Naive thymus-derived CD8-positive, alpha-beta T cell (primary cell): ENCODE measurements at regions not wholly inside any gene's neighbourhood (a gene's known extent, or its start where the extent isn't known, plus 50 kb on each side); places are given as distances from the start of the nearest gene placed in this dataset.

Experiments used
- ATAC-seq, 2 donors: fragments of 150-1000 bp; cut with Tn5 transposase in 1 of 2; sonication (Bioruptor Pico), chemical (Tn5 transposase) in 1 of 2; 1 replicate in 1 of 2; 2 replicates in 1 of 2; pipeline ENCODE4 v1.10.0; 2021; ENCODE audit warnings: mild to moderate bottlenecking in 2 of 2, moderate library complexity in 2 of 2
- POLR2A ChIA-PET: fragments of 350-600 bp; sonication (Branson Sonifier 250); formaldehyde crosslinking; loops from one replicate; lab custom pipeline; 2021; ENCODE audit warnings: antibody characterized with exemption; lab: Charles Lee
- DNase-seq, 10 donors: peaks; one replicate each; pipeline versions ENCODE4 v3.0.0 to v3.0.0-alpha.2; 2020 to 2022
- H3K27ac Mint-ChIP-seq, 10 donors: one replicate each; pipeline ENCODE4 v1.8.0; 2020 to 2022; ENCODE audit warnings: mild to moderate bottlenecking in 10 of 10, mixed read lengths in 10 of 10, moderate library complexity in 4 of 10, inconsistent platforms in 1 of 10
- H3K27me3 Mint-ChIP-seq, 5 donors: one replicate each; pipeline ENCODE4 v1.8.0; 2021 to 2022; ENCODE audit warnings: mixed read lengths in 5 of 5
- H3K36me3 Mint-ChIP-seq, 3 donors: one replicate each; pipeline ENCODE4 v1.8.0; 2020 to 2022; ENCODE audit warnings: mixed read lengths in 3 of 3, mild to moderate bottlenecking in 2 of 3, inconsistent platforms in 1 of 3
- H3K4me1 Mint-ChIP-seq, 4 donors: one replicate each; pipeline ENCODE4 v1.8.0; 2021 to 2022; ENCODE audit warnings: mixed read lengths in 4 of 4
- H3K4me3 Mint-ChIP-seq, 10 donors: one replicate each; pipeline ENCODE4 v1.8.0; 2020 to 2022; ENCODE audit warnings: mild to moderate bottlenecking in 10 of 10, mixed read lengths in 10 of 10, moderate library complexity in 6 of 10, inconsistent platforms in 1 of 10
- H3K9me3 Mint-ChIP-seq, 9 donors: one replicate each; pipeline ENCODE4 v1.8.0; 2020 to 2022; ENCODE audit warnings: mixed read lengths in 9 of 9, mild to moderate bottlenecking in 3 of 9, inconsistent platforms in 1 of 9, moderate library complexity in 1 of 9

DNA sequence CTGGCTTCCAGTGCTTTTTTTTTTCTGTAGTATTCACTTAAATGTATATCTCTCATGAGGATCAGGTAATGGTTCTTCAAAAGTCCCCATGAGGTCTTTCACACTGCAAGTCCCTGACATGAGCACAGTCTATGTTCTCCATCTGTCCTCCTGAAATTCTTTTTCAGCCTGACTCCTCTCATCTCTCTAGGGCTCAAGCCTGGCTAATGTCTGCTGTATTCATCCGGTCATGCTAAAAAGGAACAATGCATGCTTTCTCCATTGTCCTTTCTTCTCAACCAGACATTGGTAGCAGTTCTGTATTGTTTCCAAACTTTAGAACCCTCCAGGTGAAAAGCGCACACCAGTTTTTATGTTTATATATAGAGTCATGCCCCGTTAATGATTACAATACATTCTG is 368.3 kb upstream of the OLFM3 start:
- no peaks in the 10 kb centered on the region for H3K27me3 Mint-ChIP-seq
- POLR2A ChIA-PET = no interaction called here

DNA sequence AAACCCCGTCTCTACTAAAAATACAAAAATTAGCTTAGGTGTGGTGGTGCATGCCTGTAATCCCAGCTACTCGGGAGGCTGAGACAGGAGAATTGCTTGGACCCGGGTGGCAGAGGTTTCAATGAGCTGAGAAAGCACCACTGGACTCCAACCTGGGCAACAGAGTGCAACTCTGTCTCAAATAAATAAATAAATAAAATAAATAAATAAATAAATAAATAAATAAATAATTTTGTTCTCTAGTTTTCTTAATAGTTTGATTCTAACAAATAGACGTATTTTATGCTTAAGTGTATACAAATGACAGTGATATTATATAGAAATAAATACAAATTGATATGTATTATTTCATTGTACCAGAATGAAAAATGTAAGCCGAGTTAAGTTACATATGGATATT is 339.9 kb upstream of the OLFM3 start:
- Mint-ChIP-seq H3K36me3 (no peaks in the 10 kb centered on the region), H3K27ac (no peak overlapping the region), H3K27me3 (no peaks in the 10 kb centered on the region), H3K4me1 (no peaks in the 10 kb centered on the region), H3K4me3 (no peak overlapping the region), H3K9me3 (peaks cover 0 to 3% (median 0%) of the 10 kb centered on the region in 9 donors)
- DNase-seq (no peak), ATAC-seq (no peak)
- POLR2A ChIA-PET = no interaction called here

More for the DNA sequence above, 368.3 kb upstream of the OLFM3 start:
- Mint-ChIP-seq H3K4me1 (no peaks in the 10 kb centered on the region), H3K4me3 (no peak overlapping the region), H3K27ac (no peak overlapping the region), H3K9me3 (peaks cover 0 to 16% (median 4%) of the 10 kb centered on the region in 9 donors), H3K36me3 (no peaks in the 10 kb centered on the region)
- ATAC-seq = no peak
- no peak for DNase-seq

DNA sequence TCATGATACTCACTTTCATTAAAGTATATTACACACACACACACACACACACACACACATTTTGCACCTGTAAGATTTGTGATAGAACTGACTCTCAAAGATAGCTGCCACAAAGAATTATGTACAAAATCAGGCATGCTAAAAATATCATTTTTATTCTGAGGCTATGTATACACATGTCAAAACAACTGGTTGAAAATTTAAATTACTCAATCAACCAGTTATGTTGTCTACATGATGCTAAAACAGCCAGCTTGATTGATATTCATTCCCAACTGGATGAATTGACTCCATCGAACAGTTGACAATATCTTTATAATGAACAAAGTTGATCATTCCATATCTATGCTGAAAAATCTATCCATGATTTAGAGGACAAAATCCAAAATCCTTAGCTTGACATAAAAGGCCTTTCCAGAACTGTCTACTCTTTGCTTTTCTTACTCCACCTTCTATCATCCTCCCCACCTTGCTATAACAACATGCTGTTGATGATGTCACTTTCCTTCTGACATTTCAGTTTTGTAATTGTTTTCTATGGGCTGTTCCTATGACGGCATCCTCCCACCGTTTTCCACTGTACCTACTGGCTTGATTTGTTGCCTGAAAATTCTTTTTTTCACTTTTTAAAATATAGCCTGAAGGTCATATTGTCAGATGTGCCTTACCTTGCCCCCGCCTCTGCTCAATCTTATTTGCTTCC is 321.5 kb upstream of the OLFM3 start:
- ATAC-seq (no peak), DNase-seq (no peak)
- Mint-ChIP-seq H3K4me3 (no peak overlapping the region), H3K27me3 (no peaks in the 10 kb centered on the region), H3K9me3 (peaks cover 0 to 19% (median 0%) of the 10 kb centered on the region in 9 donors), H3K27ac (no peak overlapping the region), H3K36me3 (no peaks in the 10 kb centered on the region), H3K4me1 (no peaks in the 10 kb centered on the region)
- POLR2A ChIA-PET = no interaction called here

DNA sequence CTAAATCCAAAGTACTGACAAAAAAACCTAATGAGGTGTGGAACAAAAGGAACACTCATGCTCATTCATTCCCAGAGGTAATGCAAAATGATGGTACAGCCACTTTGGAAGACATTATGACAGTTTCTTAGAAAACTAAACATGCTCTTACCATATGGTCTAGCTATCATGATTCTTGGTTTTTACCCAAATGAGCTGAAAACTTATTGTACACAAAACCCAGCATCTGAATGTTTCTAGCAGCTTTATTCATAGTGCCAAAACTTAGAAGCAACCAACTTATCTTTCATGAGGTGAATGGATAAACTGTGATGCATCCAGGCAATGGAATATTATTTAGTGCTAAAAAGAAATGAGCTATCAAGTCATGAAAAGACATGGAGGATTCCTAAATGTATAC is 318.4 kb upstream of the OLFM3 start:
- ATAC-seq = no peak
- Mint-ChIP-seq H3K9me3 (peaks cover 0 to 12% (median 0%) of the 10 kb centered on the region in 9 donors), H3K27ac (no peak overlapping the region), H3K27me3 (no peaks in the 10 kb centered on the region), H3K36me3 (no peaks in the 10 kb centered on the region), H3K4me3 (no peak overlapping the region), H3K4me1 (no peaks in the 10 kb centered on the region)
- no peak for DNase-seq
- POLR2A ChIA-PET = no interaction called here

DNA sequence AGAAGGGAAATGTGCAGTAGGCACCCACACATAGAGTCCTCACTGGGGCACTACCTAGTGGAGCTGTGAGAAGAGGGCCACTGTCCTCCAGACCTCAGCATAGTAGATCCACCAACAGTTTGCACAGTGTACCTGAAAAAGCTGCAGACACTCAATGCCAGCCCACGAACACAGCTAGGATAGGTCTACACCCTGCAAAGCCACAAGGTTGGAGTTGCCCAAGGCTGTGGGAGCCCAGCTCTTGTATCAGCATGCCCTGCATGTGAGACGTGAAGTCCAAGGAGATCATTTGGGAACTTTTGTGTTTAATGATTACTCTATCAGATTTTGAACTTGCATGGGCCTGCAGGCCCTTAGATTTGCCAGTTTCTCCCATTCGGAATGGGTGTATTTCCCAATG is 299.4 kb upstream of the OLFM3 start:
- POLR2A ChIA-PET = no interaction called here
- Mint-ChIP-seq H3K4me1 (no peaks in the 10 kb centered on the region), H3K4me3 (no peak overlapping the region), H3K27ac (no peak overlapping the region), H3K36me3 (no peaks in the 10 kb centered on the region), H3K9me3 (peaks cover 0 to 30% (median 8%) of the 10 kb centered on the region in 9 donors), H3K27me3 (no peaks in the 10 kb centered on the region)
- DNase-seq = no peak
- no peak for ATAC-seq

DNA sequence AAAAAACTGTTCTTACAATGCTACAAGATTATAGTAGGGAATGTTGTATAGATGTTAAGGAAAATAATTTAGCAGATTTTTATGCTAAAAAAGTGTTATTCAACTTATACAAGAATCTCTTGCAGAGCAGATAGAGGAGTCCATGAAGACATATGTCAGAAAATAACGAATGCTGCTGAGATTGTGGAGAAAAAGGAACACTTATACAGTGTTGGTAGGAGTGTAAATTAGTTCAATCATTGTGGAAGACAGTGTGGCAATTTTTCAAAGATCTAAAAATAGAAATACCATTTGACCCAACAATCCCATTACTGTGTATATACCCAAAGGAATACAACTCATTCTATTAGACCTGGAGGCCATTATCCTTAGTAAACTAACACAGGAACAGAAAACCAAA is 286.2 kb upstream of the OLFM3 start:
- Mint-ChIP-seq H3K9me3 (peaks cover 2 to 44% (median 24%) of the 10 kb centered on the region in 9 donors), H3K27me3 (no peaks in the 10 kb centered on the region), H3K4me1 (no peaks in the 10 kb centered on the region), H3K36me3 (peaks cover 0 to 12% (median 0%) of the 10 kb centered on the region in 3 donors), H3K4me3 (no peak overlapping the region), H3K27ac (no peak overlapping the region)
- ATAC-seq (no peak), DNase-seq (no peak)
- POLR2A ChIA-PET = no interaction called here

DNA sequence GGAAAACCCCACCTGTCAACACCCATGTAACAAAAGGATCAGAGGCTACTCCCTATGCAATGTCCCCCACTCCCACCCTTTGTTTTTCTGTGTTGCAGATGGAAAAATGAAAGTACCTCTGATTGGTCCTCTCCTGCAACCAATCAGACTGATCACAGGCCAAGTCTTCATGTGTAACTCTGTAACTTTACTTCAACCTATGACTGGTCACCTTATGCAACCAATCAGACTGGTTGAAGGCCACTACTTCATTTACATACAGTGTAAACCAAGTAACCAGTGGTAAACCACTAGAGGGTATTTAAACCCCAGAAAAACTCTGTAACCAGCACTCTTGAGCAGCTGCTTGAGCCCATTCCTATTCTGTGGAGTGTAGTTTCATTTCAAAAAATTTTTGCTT is 266.3 kb upstream of the OLFM3 start:
- H3K27ac Mint-ChIP-seq = no peak overlapping the region
- H3K9me3 Mint-ChIP-seq = peaks cover 0 to 11% (median 0%) of the 10 kb centered on the region in 9 donors
- POLR2A ChIA-PET = no interaction called here
- DNase-seq (no peak), ATAC-seq (no peak)
- H3K27me3 Mint-ChIP-seq = no peaks in the 10 kb centered on the region
- H3K36me3 Mint-ChIP-seq = no peaks in the 10 kb centered on the region
- no peaks in the 10 kb centered on the region for H3K4me1 Mint-ChIP-seq
- no peak overlapping the region for H3K4me3 Mint-ChIP-seq

DNA sequence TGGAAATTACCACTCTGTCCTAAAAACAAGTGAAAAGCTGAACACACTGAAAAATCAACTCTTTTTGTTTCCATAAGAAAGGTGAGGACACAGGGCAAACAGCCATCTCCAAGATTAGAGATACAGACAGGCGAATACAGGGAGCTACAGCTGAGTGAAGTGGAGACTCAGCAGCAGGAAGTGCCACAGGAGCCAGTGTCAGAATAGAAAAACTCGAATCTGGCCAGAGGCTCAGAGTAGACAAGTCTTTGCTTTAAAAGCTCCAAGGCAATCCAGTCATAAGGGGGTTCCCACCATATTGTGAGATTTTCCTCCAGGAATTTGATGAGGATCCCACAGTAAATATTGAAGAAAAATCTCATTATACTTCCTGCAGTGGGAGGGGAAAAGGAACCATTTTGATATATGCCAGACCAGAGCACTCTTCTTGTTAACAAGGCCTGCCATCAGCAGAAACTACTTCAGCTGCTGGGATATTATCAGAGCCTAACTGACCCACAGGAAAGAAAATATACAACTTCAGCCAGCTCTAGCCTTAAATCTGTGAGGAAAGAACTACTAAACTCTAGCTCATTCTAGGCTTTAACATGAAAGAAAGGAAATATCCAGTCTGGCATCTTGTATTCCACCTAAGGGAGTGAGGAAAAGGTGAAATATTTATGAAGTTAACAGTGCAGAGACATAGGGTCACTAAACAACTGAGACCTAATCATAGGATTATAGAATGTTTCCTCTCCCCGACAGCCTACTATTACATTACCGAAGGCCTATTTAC is 256.2 kb upstream of the OLFM3 start:
- no peak for DNase-seq

DNA sequence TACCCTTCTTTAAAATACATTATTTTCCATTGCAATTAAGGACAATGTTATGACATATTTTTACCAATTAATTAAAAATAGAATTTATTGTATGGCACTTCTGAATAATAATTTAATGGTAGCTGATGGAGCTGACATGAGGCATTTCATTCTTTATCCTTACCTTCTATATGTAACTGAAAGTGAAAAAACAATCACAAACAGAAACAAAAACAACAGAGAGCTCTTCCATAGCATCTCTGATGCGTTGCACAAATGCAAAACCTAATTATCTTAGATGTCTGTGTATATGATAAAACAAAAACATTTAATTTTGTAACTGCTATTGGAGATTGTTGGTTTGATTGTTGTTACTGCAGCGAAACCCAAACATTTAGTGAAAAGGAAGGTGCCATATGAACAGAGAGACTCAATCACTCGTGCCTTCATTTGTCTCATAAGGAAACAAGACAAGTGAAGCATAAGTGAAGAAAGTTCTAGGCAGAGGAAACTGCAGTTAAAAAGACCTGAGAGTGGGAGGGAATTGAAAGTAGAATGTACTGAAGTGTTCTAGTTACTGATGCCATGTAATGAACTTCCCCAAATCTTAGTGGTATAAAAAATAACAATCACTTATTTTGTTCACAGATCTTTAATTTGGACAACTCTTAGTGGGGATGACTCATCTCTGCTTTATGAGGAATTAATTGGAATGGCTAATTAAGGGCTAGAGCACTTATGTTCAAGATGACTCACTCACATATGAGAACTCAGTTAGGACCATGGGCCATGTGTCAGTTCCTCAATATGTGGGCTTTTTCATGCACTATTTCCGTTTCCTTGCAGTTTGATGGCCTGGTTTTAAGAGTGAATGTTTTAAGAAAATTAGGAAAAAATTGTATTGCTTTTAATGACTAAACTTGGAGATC is 245.0 kb upstream of the OLFM3 start:
- ATAC-seq (no peak), DNase-seq (no peak)
- Mint-ChIP-seq H3K27me3 (no peaks in the 10 kb centered on the region), H3K27ac (no peak overlapping the region), H3K4me1 (no peaks in the 10 kb centered on the region), H3K9me3 (peaks cover 0 to 7% (median 0%) of the 10 kb centered on the region in 9 donors), H3K36me3 (no peaks in the 10 kb centered on the region), H3K4me3 (no peak overlapping the region)
- POLR2A ChIA-PET = no interaction called here

More for the DNA sequence above, 256.2 kb upstream of the OLFM3 start:
- ATAC-seq = no peak
- H3K4me3 Mint-ChIP-seq = no peak overlapping the region
- H3K4me1 Mint-ChIP-seq = no peaks in the 10 kb centered on the region
- H3K9me3 Mint-ChIP-seq = peaks cover 0 to 4% (median 0%) of the 10 kb centered on the region in 9 donors
- no peaks in the 10 kb centered on the region for H3K27me3 Mint-ChIP-seq
- H3K27ac Mint-ChIP-seq = no peak overlapping the region
- POLR2A ChIA-PET = no interaction called here
- no peaks in the 10 kb centered on the region for H3K36me3 Mint-ChIP-seq

DNA sequence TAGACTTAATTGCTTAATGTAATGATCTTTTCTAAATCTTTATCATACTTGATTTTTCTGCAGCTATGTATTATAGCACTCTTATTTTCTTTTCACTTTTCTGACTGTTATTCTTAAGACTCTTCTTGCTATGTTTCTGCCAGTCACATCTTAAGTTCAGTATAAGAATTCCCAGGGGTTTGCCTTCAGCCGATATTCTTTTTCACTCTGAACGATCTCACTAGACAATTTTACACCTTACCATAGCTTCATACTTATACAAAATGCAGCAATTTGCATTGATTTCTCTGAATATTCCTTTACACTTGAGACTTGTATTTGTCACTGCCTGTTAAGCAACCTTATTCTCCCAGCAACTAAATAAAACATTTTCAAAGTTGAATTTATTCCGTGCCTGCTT is 242.5 kb upstream of the OLFM3 start:
- POLR2A ChIA-PET = no interaction called here
- Mint-ChIP-seq H3K9me3 (peaks cover 0 to 10% (median 5%) of the 10 kb centered on the region in 9 donors), H3K27me3 (no peaks in the 10 kb centered on the region), H3K36me3 (no peaks in the 10 kb centered on the region), H3K27ac (no peak overlapping the region), H3K4me3 (no peak overlapping the region), H3K4me1 (no peaks in the 10 kb centered on the region)
- ATAC-seq (no peak), DNase-seq (no peak)

DNA sequence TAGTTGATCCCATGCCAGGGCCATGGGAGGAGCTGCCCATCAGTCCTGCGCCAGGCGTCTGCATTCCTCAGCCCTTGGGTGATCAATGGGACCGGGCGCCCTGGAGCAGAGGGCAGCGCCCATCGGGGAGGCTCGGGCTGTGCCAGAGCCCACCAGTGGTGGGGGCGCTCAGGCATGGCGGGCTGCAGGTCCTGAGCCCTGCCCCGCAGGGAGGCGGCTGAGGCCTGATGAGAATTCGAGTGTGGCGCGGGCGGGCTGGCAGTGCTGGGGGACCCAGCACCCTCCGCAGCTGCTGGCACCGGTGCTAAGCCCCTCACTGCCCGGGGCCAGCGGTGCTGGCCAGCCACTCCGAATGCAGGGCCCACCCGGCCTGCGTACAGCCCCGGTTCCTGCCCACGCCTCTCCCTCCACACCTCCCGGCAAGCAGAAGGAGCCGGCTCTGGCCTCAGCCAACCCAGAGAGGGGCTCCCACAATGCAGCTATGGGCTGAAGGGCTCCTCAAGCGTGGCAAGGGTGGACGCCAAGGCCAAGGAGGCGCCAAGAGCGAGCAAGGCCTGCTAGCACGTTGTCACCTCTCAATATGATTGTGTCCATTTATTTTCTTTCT is 238.1 kb upstream of the OLFM3 start:
- H3K4me3 Mint-ChIP-seq = no peak overlapping the region
- no peaks in the 10 kb centered on the region for H3K4me1 Mint-ChIP-seq
- H3K36me3 Mint-ChIP-seq = no peaks in the 10 kb centered on the region
- ATAC-seq = no peak
- no peak overlapping the region for H3K27ac Mint-ChIP-seq
- DNase-seq = no peak
- peaks cover 0 to 19% (median 6%) of the 10 kb centered on the region in 9 donors for H3K9me3 Mint-ChIP-seq
- POLR2A ChIA-PET = no interaction called here
- H3K27me3 Mint-ChIP-seq = no peaks in the 10 kb centered on the region

DNA sequence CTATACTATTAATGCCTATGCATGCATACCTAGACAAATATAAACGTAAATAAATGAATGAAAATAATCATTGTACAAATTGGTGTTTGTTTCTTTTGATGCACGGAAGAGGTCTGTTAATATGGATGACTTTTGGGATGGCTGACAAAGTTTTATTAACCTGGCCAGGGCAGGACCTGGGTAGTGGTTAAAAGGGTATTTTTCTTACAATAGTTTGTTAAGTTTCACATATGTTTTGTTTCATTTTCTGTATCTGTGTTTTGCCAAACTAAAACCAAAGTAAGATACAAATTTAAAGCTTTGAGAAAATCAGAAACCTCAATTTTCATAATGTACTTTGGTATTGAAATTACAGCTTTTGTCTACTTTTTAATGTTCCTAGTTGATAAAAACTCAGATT is 222.7 kb upstream of the OLFM3 start:
- Mint-ChIP-seq H3K4me1 (no peaks in the 10 kb centered on the region), H3K27ac (no peak overlapping the region), H3K27me3 (no peaks in the 10 kb centered on the region), H3K4me3 (no peak overlapping the region), H3K36me3 (no peaks in the 10 kb centered on the region), H3K9me3 (peaks cover 0 to 25% (median 2%) of the 10 kb centered on the region in 9 donors)
- ATAC-seq = no peak
- POLR2A ChIA-PET = no interaction called here
- DNase-seq = no peak
